H9 (cell line): ENCODE measurements at regions not wholly inside any gene's neighbourhood (a gene's known extent, or its start where the extent isn't known, plus 50 kb on each side); places are given as distances from the start of the nearest gene placed in this dataset.

Experiments
- DNase-seq: peaks from one replicate; pipeline ENCODE4 v3.0.0-alpha.2; 2017
- H2AFZ ChIP-seq: one replicate; pipeline ENCODE4 v1.6.1; 2013; ENCODE audit warnings: mild to moderate bottlenecking, low read length, control low read depth, moderate library complexity
- H2AK5ac ChIP-seq: 2 replicates; pipeline ENCODE4 v1.6.1; 2013; ENCODE audit warnings: low read length, control low read depth, mixed read lengths; ENCODE audit not compliant: insufficient read length
- H2BK120ac ChIP-seq: one replicate; pipeline ENCODE4 v1.6.1; 2013; ENCODE audit warnings: low read depth, mild to moderate bottlenecking, low read length, control low read depth, inconsistent platforms; ENCODE audit not compliant: poor library complexity, severe bottlenecking
- H2BK12ac ChIP-seq: 2 replicates; pipeline ENCODE4 v1.6.1; 2013; ENCODE audit warnings: low read length, control low read depth, mixed read lengths, low read depth; ENCODE audit not compliant: insufficient read length
- H2BK15ac ChIP-seq: 2 replicates; pipeline ENCODE4 v1.6.1; 2013; ENCODE audit warnings: low read depth, low read length, control low read depth
- H2BK20ac ChIP-seq: one replicate; pipeline ENCODE4 v1.6.1; 2013; ENCODE audit warnings: low read depth, mild to moderate bottlenecking, low read length, control low read depth, inconsistent platforms; ENCODE audit not compliant: poor library complexity, severe bottlenecking
- H2BK5ac ChIP-seq: 2 replicates; pipeline ENCODE4 v1.6.1; 2013; ENCODE audit warnings: low read length, control low read depth, mixed read lengths; ENCODE audit not compliant: insufficient read length
- H3K14ac ChIP-seq: 2 replicates; pipeline ENCODE4 v1.6.1; 2013; ENCODE audit warnings: low read length, control low read depth; ENCODE audit not compliant: insufficient read depth
- H3K18ac ChIP-seq: 2 replicates; pipeline ENCODE4 v1.6.1; 2013; ENCODE audit warnings: low read depth, mild to moderate bottlenecking, mixed read lengths, low read length, control low read depth; ENCODE audit not compliant: insufficient read length
- H3K23ac ChIP-seq: 2 replicates; pipeline ENCODE4 v1.6.1; 2013; ENCODE audit warnings: low read length, control low read depth, mixed read lengths, low read depth; ENCODE audit not compliant: insufficient read length
- H3K23me2 ChIP-seq: 2 replicates; pipeline ENCODE4 v1.6.1; 2013; ENCODE audit warnings: low read depth, mild to moderate bottlenecking, mixed read lengths, low read length, control low read depth; ENCODE audit not compliant: insufficient read length, poor library complexity, severe bottlenecking
- H3K27ac ChIP-seq: 2 replicates; pipeline ENCODE4 v1.5.1; 2013; ENCODE audit warnings: low read length, control low read depth, mixed read lengths, low read depth; ENCODE audit not compliant: insufficient read length
- H3K27me3 ChIP-seq: 2 replicates; pipeline ENCODE4 v1.6.1; 2013; ENCODE audit warnings: low read length, control low read depth, inconsistent platforms; ENCODE audit not compliant: insufficient read depth
- H3K4ac ChIP-seq: 2 replicates; pipeline ENCODE4 v1.6.1; 2013; ENCODE audit warnings: low read depth, mild to moderate bottlenecking, control low read depth, inconsistent platforms, low read length, moderate library complexity
- H3K4me1 ChIP-seq: 2 replicates; pipeline ENCODE4 v1.6.1; 2013; ENCODE audit warnings: low read length, control low read depth, inconsistent platforms; ENCODE audit not compliant: insufficient read depth
- H3K4me2 ChIP-seq: 2 replicates; pipeline ENCODE4 v1.6.1; 2013; ENCODE audit warnings: low read length, control low read depth, mixed read lengths; ENCODE audit not compliant: insufficient read length, insufficient read depth
- H3K56ac ChIP-seq: 2 replicates; pipeline ENCODE4 v1.6.1; 2013; ENCODE audit warnings: low read depth, mild to moderate bottlenecking, mixed read lengths, low read length, control low read depth; ENCODE audit not compliant: insufficient read length
- H3K79me1 ChIP-seq: 2 replicates; pipeline ENCODE4 v1.6.1; 2013; ENCODE audit warnings: low read depth, mild to moderate bottlenecking, moderate library complexity, low read length, control low read depth, inconsistent platforms; ENCODE audit not compliant: insufficient read depth, poor library complexity, severe bottlenecking
- H3K79me2 ChIP-seq: 2 replicates; pipeline ENCODE4 v1.6.1; 2013; ENCODE audit warnings: low read length, control low read depth, inconsistent platforms; ENCODE audit not compliant: insufficient read depth
- H3K9ac ChIP-seq: 2 replicates; pipeline ENCODE4 v1.6.1; 2013; ENCODE audit warnings: low read length, control low read depth, mixed read lengths; ENCODE audit not compliant: insufficient read length; ENCODE audit errors: extremely low read depth
- H3K9me3 ChIP-seq: one replicate; pipeline ENCODE4 v1.6.1; 2013; ENCODE audit warnings: low read depth, low read length, inconsistent platforms; ENCODE audit not compliant: control insufficient read depth
- H3T11ph ChIP-seq: one replicate; pipeline ENCODE4 v1.6.1; 2013; ENCODE audit warnings: mild to moderate bottlenecking, low read length, control low read depth, inconsistent platforms
- H4K20me1 ChIP-seq: one replicate; pipeline ENCODE4 v1.6.1; 2013; ENCODE audit not compliant: control insufficient read depth, insufficient read length, insufficient read depth
- H4K5ac ChIP-seq: 2 replicates; pipeline ENCODE4 v1.6.1; 2013; ENCODE audit warnings: low read depth, mild to moderate bottlenecking, mixed read lengths, low read length, control low read depth; ENCODE audit not compliant: insufficient read length
- H4K8ac ChIP-seq: replicated peaks from 2 replicates; pipeline ENCODE4 v1.6.1; 2013; ENCODE audit warnings: low read length, control low read depth, mixed read lengths, low read depth; ENCODE audit not compliant: insufficient read length
- H4K91ac ChIP-seq: 2 replicates; pipeline ENCODE4 v1.6.1; 2013; ENCODE audit warnings: low read depth, mild to moderate bottlenecking, moderate library complexity, mixed read lengths, low read length, control low read depth; ENCODE audit not compliant: insufficient read length
- H3K27ac Mint-ChIP-seq, 3 experiments: 2 replicates in 2 of 3; 3 replicates in 1 of 3; pipeline ENCODE4 v1.8.0; 2020 to 2021; ENCODE audit warnings: mixed read lengths in 3 of 3, mild to moderate bottlenecking in 1 of 3, moderate library complexity in 1 of 3
- H3K27me3 Mint-ChIP-seq: 2 replicates; pipeline ENCODE4 v1.8.0; 2021; ENCODE audit warnings: low read depth, mild to moderate bottlenecking, moderate library complexity, mixed read lengths
- H3K36me3 Mint-ChIP-seq, 3 experiments: 2 replicates in 2 of 3; 3 replicates in 1 of 3; pipeline ENCODE4 v1.8.0; 2020 to 2021; ENCODE audit warnings: low read depth in 3 of 3, mixed read lengths in 3 of 3; ENCODE audit not compliant: insufficient read depth in 1 of 3
- H3K4me1 Mint-ChIP-seq, 2 experiments: 2 replicates each; pipeline ENCODE4 v1.8.0; 2020; ENCODE audit warnings: mixed read lengths in 2 of 2
- H3K4me3 Mint-ChIP-seq, 2 experiments: 2 replicates in 1 of 2; 3 replicates in 1 of 2; pipeline ENCODE4 v1.8.0; 2020 to 2021; ENCODE audit warnings: mild to moderate bottlenecking in 2 of 2, mixed read lengths in 2 of 2, moderate library complexity in 1 of 2
- H3K9me3 Mint-ChIP-seq, 2 experiments: 2 replicates in 1 of 2; 3 replicates in 1 of 2; pipeline ENCODE4 v1.8.0; 2020; ENCODE audit warnings: mild to moderate bottlenecking in 2 of 2, mixed read lengths in 2 of 2, moderate library complexity in 1 of 2
- WGBS: extraction: QIAGEN DNeasy Blood & Tissue Kit; methylation state at CpG from one replicate; pipeline ENCODE4 v1.1.7; 2013; ENCODE audit warnings: missing lambda C conversion rate, low lambda C conversion rate, mixed read lengths; ENCODE audit not compliant: insufficient read length; ENCODE audit errors: extremely low coverage; 5-methylcytosine and 5-hydroxymethylcytosine counted together
- TF ChIP-seq, protein P1 (sequence below): fragments of 200-600 bp; sonication (generic); conservative IDR thresholded peaks from 3 replicates; pipeline ENCODE4 v1.8.0; 2021; ENCODE audit warnings: antibody characterized with exemption, mild to moderate bottlenecking

DNA sequence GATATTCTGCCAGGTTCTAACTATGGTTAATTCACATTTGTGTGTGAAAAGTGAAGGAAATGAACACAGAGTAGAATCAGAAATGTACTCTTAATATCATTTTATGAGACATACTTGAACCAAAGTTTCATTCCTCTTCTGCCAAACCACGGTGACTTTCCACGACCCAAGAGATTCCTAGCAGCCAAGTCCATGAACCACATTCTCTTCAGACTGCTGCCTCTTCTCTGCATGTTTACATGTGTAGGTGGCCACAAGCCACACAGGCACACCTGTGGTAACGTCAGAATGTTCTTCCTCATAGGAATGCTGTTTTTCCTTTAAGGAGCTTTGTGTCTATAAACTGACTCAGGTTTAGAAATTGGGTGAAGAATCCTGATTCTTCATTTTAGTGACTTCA lies 1411.2 kb downstream of the RAPGEF2 start:
- no peaks in the 10 kb centered on the region for H3K27me3 ChIP-seq
- TF ChIP-seq, protein P1, sequence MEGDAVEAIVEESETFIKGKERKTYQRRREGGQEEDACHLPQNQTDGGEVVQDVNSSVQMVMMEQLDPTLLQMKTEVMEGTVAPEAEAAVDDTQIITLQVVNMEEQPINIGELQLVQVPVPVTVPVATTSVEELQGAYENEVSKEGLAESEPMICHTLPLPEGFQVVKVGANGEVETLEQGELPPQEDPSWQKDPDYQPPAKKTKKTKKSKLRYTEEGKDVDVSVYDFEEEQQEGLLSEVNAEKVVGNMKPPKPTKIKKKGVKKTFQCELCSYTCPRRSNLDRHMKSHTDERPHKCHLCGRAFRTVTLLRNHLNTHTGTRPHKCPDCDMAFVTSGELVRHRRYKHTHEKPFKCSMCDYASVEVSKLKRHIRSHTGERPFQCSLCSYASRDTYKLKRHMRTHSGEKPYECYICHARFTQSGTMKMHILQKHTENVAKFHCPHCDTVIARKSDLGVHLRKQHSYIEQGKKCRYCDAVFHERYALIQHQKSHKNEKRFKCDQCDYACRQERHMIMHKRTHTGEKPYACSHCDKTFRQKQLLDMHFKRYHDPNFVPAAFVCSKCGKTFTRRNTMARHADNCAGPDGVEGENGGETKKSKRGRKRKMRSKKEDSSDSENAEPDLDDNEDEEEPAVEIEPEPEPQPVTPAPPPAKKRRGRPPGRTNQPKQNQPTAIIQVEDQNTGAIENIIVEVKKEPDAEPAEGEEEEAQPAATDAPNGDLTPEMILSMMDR = no peak
- H2BK15ac ChIP-seq = no peak overlapping the region
- no peak overlapping the region for H4K5ac ChIP-seq
- no peak overlapping the region for H3K27ac ChIP-seq
- no peak overlapping the region for H4K91ac ChIP-seq
- no peak overlapping the region for H2AK5ac ChIP-seq
- no peaks in the 10 kb centered on the region for H3K79me1 ChIP-seq
- H3K23me2 ChIP-seq = no peaks in the 10 kb centered on the region
- Mint-ChIP-seq H3K27me3 (no peaks in the 10 kb centered on the region), H3K4me3 (no peak overlapping the region), H3K9me3 (peaks cover 0 to 4% of the 10 kb centered on the region in 2 experiments; a peak in 3 of 5 replicates), H3K27ac (no peak overlapping the region), H3K4me1 (no peaks in the 10 kb centered on the region), H3K36me3 (no peaks in the 10 kb centered on the region; a peak in 2 of 7 replicates)
- no peaks in the 10 kb centered on the region for H3K4me1 ChIP-seq
- no peaks in the 10 kb centered on the region for H3K9me3 ChIP-seq
- no peak overlapping the region for H3K23ac ChIP-seq
- H3K4ac ChIP-seq = no peak overlapping the region
- no peak overlapping the region for H4K8ac ChIP-seq
- no peak overlapping the region for H3K18ac ChIP-seq
- H3K9ac ChIP-seq = no peak overlapping the region
- no peak overlapping the region for H3K4me2 ChIP-seq
- no CpG with 5 or more reads among the region's 3 CpGs for WGBS
- H2BK5ac ChIP-seq = no peak overlapping the region
- H2BK20ac ChIP-seq = no peak overlapping the region
- no peaks in the 10 kb centered on the region for H4K20me1 ChIP-seq
- no peak overlapping the region for H2AFZ ChIP-seq
- no peak for DNase-seq
- H2BK120ac ChIP-seq = no peak overlapping the region
- H3K79me2 ChIP-seq = no peaks in the 10 kb centered on the region
- H3K14ac ChIP-seq = no peak overlapping the region
- no peak overlapping the region for H3K56ac ChIP-seq
- H3T11ph ChIP-seq = no peak overlapping the region
- no peak overlapping the region for H2BK12ac ChIP-seq
